ENCODE measurements at regions not wholly inside any gene's neighbourhood (a gene's known extent, or its start where the extent isn't known, plus 50 kb on each side); places are given as distances from the start of the nearest gene placed in this dataset.

- no peak for TF ChIP-seq RAD21 (IDR thresholded peaks at IDR 0.05; ENCODE audit: low read depth)
- no peak for TF ChIP-seq SRF (IDR thresholded peaks at IDR 0.05; ENCODE audit: low read depth)
- TF ChIP-seq CTCF (IDR thresholded peaks at IDR 0.05 in 2 of 3, conservative IDR thresholded peaks at IDR 0.05 in 1 of 3; ENCODE audit: borderline replicate concordance in 1 of 3, insufficient read depth in 1 of 3, low read depth in 2 of 3, low read length in 2 of 3), result no peak
- no peak for TF ChIP-seq ZBTB33 (IDR thresholded peaks at IDR 0.05; ENCODE audit: extremely low read depth, insufficient replicate concordance, low read length)
- no peak for TF ChIP-seq YY1 (IDR thresholded peaks at IDR 0.05; ENCODE audit: extremely low read depth, insufficient replicate concordance, low read depth, low read length)
- no peak for TF ChIP-seq ATF3 (IDR thresholded peaks at IDR 0.05)
- TF ChIP-seq POLR2A (IDR thresholded peaks at IDR 0.05; ENCODE audit: borderline replicate concordance, extremely low read depth, insufficient read depth, insufficient read length), result no peak
- TF ChIP-seq MAX (IDR thresholded peaks at IDR 0.05), result no peak
These were observed 173.0 kb upstream of the TSHZ2 start for GRCh38 chr20:52799130-52799529.

Measured in HCT116 (cell line).